ENCODE measurements at regions not wholly inside any gene's neighbourhood (a gene's known extent, or its start where the extent isn't known, plus 50 kb on each side); places are given as distances from the start of the nearest gene placed in this dataset.

GRCh38 chr10:29069941-29070340 lies 218.9 kb upstream of the LYZL1 start:
- Histone ChIP-seq H3K27me3 (peaks cover 0 to 8% (median 0%) of the 10 kb centered on the region in 4 donors), H3K36me3 (no peaks in the 10 kb centered on the region), H3K4me3 (no peak overlapping the region), H3K9me3 (no peaks in the 10 kb centered on the region), H3K4me1 (no peaks in the 10 kb centered on the region), H3K27ac (replicated peaks in 1 of 4) (no peak overlapping the region)
- DNase-seq (ENCODE audit: extremely low spot score): no peak
- no peak for TF ChIP-seq POLR2AphosphoS5 (IDR thresholded peaks at IDR 0.05)
- WGBS: 85% methylated on average over 4 of the region's 4 CpGs
- intact Hi-C loops (cut with DNase I): no loop called here

GRCh38 chr10:29078919-29079318 lies 210.0 kb upstream of the LYZL1 start:
- Histone ChIP-seq H3K4me3 (no peak overlapping the region), H3K27ac (replicated peaks in 1 of 4) (no peak overlapping the region), H3K4me1 (no peaks in the 10 kb centered on the region), H3K36me3 (no peaks in the 10 kb centered on the region), H3K9me3 (no peaks in the 10 kb centered on the region), H3K27me3 (no peaks in the 10 kb centered on the region)
- no peak for DNase-seq (ENCODE audit: extremely low spot score)
- 78% methylated on average over 4 of the region's 4 CpGs for WGBS
- intact Hi-C loops (cut with DNase I): no loop called here
- TF ChIP-seq POLR2AphosphoS5 (IDR thresholded peaks at IDR 0.05) (no peak), CTCF (IDR thresholded peaks at IDR 0.05) (no peak), POLR2A (IDR thresholded peaks at IDR 0.05; ENCODE audit: low read depth) (no peak), EP300 (IDR thresholded peaks at IDR 0.05) (no peak)

- 94% methylated on average over 5 of the region's 5 CpGs for WGBS
- DNase-seq (ENCODE audit: extremely low spot score): no peak
- no peaks in the 10 kb centered on the region for H3K4me1 ChIP-seq
- H3K27ac ChIP-seq (replicated peaks in 1 of 4): no peak overlapping the region
- H3K27me3 ChIP-seq: no peaks in the 10 kb centered on the region
- intact Hi-C loops (cut with DNase I): no loop called here
- H3K9me3 ChIP-seq: no peaks in the 10 kb centered on the region
- no peak for TF ChIP-seq EP300 (IDR thresholded peaks at IDR 0.05)
- TF ChIP-seq POLR2A (IDR thresholded peaks at IDR 0.05; ENCODE audit: low read depth): no peak
- no peak for TF ChIP-seq POLR2AphosphoS5 (IDR thresholded peaks at IDR 0.05)
- TF ChIP-seq CTCF (IDR thresholded peaks at IDR 0.05): no peak
- no peaks in the 10 kb centered on the region for H3K36me3 ChIP-seq
- H3K4me3 ChIP-seq: no peak overlapping the region
Measured at GRCh38 chr10:29081231-29081630, 207.6 kb upstream of the LYZL1 start.

GRCh38 chr10:29081951-29082685 lies 206.8 kb upstream of the LYZL1 start:
- H3K4me1 ChIP-seq: no peaks in the 10 kb centered on the region
- no peak for DNase-seq (ENCODE audit: extremely low spot score)
- WGBS: 97% methylated on average over 10 of the region's 13 CpGs
- H3K4me3 ChIP-seq: no peak overlapping the region
- H3K27ac ChIP-seq (replicated peaks in 1 of 4): no peak overlapping the region
- no peak for TF ChIP-seq POLR2A (IDR thresholded peaks at IDR 0.05; ENCODE audit: low read depth)
- no peak for TF ChIP-seq CTCF (IDR thresholded peaks at IDR 0.05)
- no peak for TF ChIP-seq EP300 (IDR thresholded peaks at IDR 0.05)
- TF ChIP-seq POLR2AphosphoS5 (IDR thresholded peaks at IDR 0.05): no peak
- no peaks in the 10 kb centered on the region for H3K9me3 ChIP-seq
- no peaks in the 10 kb centered on the region for H3K36me3 ChIP-seq
- intact Hi-C loops (cut with DNase I): no loop called here
- H3K27me3 ChIP-seq: no peaks in the 10 kb centered on the region

GRCh38 chr10:29083096-29083495 lies 205.8 kb upstream of the LYZL1 start:
- DNase-seq (ENCODE audit: extremely low spot score): no peak
- no peak overlapping the region for H3K4me3 ChIP-seq
- TF ChIP-seq POLR2AphosphoS5 (IDR thresholded peaks at IDR 0.05) (no peak), CTCF (IDR thresholded peaks at IDR 0.05) (no peak), EP300 (IDR thresholded peaks at IDR 0.05) (no peak), POLR2A (IDR thresholded peaks at IDR 0.05; ENCODE audit: low read depth) (no peak)
- 80% methylated on average over 6 of the region's 6 CpGs for WGBS
- H3K9me3 ChIP-seq: no peaks in the 10 kb centered on the region
- intact Hi-C loops (cut with DNase I): no loop called here
- H3K36me3 ChIP-seq: no peaks in the 10 kb centered on the region
- H3K4me1 ChIP-seq: no peaks in the 10 kb centered on the region
- no peak overlapping the region for H3K27ac ChIP-seq (replicated peaks in 1 of 4)
- no peaks in the 10 kb centered on the region for H3K27me3 ChIP-seq
